HG03095 (cell line): ENCODE measurements at regions not wholly inside any gene's neighbourhood (a gene's known extent, or its start where the extent isn't known, plus 50 kb on each side); places are given as distances from the start of the nearest gene placed in this dataset.
"Not testable (repeated sequence)": the region's sequence is repeated elsewhere in the genome, so short reads cannot be mapped to it uniquely, and the experiment has no call there.

Experiments used
- ATAC-seq: cut with Tn5 transposase; IDR thresholded peaks from one replicate; pipeline ENCODE4 v1.9.1; 2021; ENCODE audit warnings: moderate library complexity; ENCODE audit not compliant: unreplicated experiment

DNA sequence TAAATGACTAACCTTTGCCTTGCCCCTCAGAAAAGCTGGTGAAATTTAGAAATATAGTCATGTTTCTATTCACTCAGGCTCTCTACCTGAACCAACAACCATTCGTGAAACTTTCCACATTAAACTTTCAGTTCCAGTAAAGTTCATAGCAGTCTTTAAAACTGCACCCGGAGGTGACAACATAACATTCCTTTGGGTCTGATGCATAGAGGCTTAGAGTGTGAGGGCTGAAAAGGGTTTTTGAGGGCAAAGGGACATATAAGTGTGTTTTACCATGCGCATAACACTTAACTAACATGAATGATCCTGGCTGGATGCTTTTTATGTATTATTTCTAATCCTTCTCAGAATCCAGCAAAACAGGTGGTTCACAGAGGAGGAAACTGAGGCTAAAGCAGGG lies 471.7 kb upstream of the MCTP2 start:
- ATAC-seq = no peak

DNA sequence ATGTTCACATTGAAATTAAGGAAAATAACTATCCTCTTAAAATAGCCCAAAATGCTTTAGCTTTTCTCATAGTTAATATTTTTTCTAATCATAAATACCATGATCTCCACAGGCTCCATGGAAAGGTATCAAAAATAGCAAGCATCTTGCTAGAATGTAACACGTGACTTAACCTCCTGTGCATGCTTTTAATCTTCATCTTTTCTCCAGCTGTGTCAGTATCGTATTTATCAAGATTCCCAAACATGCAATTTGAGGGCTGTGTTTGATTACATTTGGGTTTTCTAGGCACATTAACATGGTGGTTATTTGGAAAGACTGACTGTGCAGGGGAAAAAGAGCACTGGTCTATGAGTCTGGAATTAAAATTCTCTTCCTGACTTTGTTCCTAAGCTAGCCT lies 472.5 kb upstream of the MCTP2 start:
- no peak for ATAC-seq

DNA sequence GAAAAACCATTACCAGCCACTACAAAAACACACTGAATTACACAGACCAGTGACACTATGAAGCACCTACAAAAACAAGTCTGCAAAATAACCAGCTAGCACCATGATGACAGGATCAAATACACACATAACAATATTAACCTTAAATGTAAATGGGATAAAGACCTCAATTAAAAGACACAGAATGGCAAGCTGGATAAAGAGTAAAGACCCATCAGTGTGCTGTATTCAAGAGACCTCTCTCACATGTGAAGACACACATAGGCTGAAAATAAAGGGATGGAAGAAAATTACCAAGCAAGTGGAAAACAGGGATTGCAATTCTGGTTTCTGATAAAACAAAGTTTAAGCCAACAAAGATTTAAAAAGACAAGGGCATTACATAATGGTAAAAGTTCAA lies 482.7 kb upstream of the MCTP2 start:
- no peak for ATAC-seq

DNA sequence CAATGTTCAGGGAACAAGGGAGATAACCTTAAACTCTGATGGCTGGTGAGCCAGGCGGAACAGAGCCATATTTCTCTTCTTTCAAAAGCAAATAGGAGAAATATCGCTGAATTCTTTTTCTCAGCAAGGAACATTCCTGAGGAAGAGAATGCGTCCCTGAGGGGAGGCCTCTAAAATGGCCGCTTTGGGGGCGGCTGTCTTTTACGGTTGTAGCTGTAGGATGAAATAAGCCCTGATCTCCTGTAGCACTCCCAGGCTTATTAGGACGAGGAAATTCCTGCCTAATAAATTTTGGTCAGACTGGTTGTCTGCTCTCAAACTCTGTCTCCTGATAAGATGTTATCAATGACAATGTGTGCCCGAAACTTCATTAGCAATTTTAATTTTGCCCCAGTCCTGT lies 496.4 kb upstream of the MCTP2 start:
- not testable (repeated sequence) for ATAC-seq

DNA sequence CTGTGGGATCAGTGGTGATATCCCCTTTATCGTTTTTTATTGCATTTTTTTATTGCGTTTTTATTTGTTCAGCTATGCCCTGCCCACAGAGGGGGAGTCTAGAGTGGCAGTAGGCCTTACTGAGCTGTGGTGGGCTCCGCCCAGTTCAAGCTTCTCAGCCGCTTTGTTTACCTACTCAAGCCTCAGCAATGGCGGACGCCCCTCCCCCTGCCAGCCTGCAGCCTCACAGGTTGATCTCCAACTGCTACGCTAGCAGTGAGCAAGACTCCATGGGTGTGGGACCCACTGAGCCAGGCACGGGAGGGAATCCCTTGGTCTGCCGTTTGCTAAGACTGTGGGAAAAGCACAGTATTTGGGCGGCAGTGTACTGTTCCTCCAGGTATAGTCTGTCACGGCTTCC lies 500.6 kb upstream of the MCTP2 start:
- ATAC-seq = no peak

GRCh38 chr15:93722165-93722564 lies 509.2 kb upstream of the MCTP2 start:
- no peak for ATAC-seq

GRCh38 chr15:93720607-93721006 lies 510.8 kb upstream of the MCTP2 start:
- no peak for ATAC-seq

DNA sequence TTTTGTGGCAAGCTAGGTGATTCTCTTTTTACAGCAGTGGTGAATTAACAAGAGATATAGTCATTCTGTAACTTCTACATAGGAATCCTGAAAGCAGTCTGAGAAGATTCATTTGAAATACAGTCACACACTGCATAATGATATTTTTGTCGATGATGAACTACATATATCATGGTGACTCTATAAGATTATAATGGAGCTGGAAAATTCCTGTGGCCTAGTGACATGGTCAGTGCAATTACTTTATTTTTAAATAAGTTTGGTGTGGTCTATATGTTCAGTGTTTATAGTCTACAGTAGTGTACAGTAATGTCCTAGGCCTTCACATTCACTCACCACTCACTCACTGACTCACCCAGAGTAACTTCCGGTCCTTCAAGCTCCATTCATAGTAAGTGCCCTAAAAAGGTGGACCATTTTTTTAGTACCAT lies 511.4 kb upstream of the MCTP2 start:
- ATAC-seq = no peak

- no peak for ATAC-seq
Observed at GRCh38 chr15:93716615-93717231, 514.6 kb upstream of the MCTP2 start.

DNA sequence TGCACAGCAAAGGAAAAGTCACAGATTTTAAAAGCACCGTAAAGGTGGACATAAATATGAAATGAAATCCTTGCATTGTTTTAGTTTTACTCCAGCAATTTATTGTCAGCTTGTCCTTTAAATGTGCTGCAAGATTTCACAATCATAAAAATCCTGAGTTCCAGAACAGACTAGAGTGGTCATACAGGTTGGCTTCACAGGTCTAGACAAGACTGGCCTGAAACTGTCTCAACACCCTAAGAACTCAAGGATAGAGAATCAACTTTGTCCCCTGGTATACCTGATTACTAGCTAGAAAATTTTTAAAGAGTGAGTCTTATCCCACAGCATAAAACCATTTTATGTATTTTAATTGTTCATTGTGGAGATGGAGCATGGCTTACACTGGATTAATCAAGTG lies 521.7 kb upstream of the MCTP2 start:
- no peak for ATAC-seq

GRCh38 chr15:93708724-93709445 lies 522.5 kb upstream of the MCTP2 start:
- ATAC-seq = no peak

GRCh38 chr15:93707751-93708150 lies 523.6 kb upstream of the MCTP2 start:
- ATAC-seq = no peak

- no peak for ATAC-seq
Observed at GRCh38 chr15:93706495-93707292, 524.7 kb upstream of the MCTP2 start.

DNA sequence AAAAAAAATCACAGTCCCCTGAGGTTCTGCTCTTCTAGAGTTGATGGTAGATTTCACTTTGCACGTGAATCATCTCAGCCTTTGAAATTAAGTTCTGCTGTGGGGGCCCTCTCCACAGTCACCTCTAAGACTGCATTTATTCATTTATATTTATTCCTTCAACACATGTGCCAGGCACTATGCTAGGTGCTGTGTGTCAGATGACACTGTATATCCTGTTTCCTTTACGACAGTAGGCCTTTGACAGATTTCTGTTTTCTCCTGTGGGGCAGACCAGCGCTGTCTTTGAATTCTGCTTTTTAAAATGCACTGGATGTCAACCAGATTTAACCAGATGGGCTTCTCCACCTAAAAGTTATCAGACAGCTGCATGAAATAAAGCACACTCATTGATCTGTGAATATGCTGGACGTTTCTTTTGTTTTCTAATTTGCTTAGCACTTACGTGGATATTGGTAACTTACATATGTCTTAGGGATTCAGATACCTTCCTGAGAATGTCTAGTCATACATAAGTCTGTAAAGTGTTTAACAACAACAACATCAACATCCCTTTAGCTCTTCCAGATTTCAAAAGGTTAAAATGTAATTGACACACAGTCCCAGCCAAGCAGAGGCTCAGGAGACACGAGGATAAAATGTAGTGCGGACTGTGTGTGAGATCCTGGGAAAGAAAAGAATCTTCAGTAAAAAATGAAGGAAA lies 525.5 kb upstream of the MCTP2 start:
- ATAC-seq = no peak

GRCh38 chr15:93703092-93703739 lies 528.1 kb upstream of the MCTP2 start:
- no peak for ATAC-seq

GRCh38 chr15:93700051-93700450 lies 531.3 kb upstream of the MCTP2 start:
- no peak for ATAC-seq

- ATAC-seq = no peak
Observed at GRCh38 chr15:93694033-93694432, 537.3 kb upstream of the MCTP2 start.

DNA sequence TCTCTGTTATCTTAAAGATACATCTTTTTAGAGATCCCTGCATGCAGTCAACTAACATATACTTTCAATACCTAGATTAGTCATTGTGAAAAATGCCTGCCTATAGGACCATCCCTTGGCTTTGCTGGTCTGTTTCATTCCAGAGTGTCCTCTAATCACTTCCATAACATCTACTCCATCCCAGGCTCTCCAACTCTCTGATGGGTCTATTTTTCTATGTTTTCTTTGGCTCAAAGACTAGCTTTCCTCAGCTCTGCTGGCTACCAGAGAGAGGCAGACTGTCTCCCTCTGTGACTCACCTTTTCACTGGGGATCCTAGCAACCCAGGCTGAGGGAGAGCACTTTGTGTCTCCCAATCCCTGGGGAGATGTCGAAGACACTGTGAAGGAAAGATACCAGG lies 547.7 kb upstream of the MCTP2 start:
- no peak for ATAC-seq

- ATAC-seq = no peak
Observed at GRCh38 chr15:93671387-93671943, 559.9 kb upstream of the MCTP2 start.

- ATAC-seq = no peak
Observed at GRCh38 chr15:93670931-93671330, 560.4 kb upstream of the MCTP2 start.
